CD4-positive, alpha-beta T cell (primary cell): ENCODE measurements at regions not wholly inside any gene's neighbourhood (a gene's known extent, or its start where the extent isn't known, plus 50 kb on each side); places are given as distances from the start of the nearest gene placed in this dataset.

ENCODE experiments used
- ATAC-seq: fragments of 200-7000 bp; cut with Tn5 transposase; one replicate; pipeline ENCODE4 v1.10.0; 2022; ENCODE audit warnings: mild to moderate bottlenecking; ENCODE audit not compliant: poor library complexity
- CTCF ChIA-PET: fragments of 350-600 bp; sonication (Branson Sonifier 250); formaldehyde crosslinking; loops from one replicate; lab custom pipeline; 2021; ENCODE audit warnings: antibody characterized with exemption, inconsistent platforms; lab: Charles Lee
- POLR2A ChIA-PET: fragments of 350-600 bp; sonication (Branson Sonifier 250); formaldehyde crosslinking; loops from one replicate; lab custom pipeline; 2021; ENCODE audit warnings: antibody characterized with exemption, inconsistent platforms; lab: Charles Lee
- DNase-seq, 14 experiments: peaks; one replicate each; pipeline ENCODE4 v3.0.0-alpha.2; 2013 to 2020; ENCODE audit warnings: mixed read lengths in 2 of 14
- H3K27ac ChIP-seq, 2 donors: one replicate each; pipeline versions ENCODE4 v1.5.1 to v1.7.0; 2013; ENCODE audit warnings: low read length in 2 of 2, low read depth in 1 of 2, mild to moderate bottlenecking in 1 of 2
- H3K27me3 ChIP-seq, 2 experiments: 1 replicate in 1 of 2; 2 replicates in 1 of 2; pipeline versions ENCODE4 v1.6.1 to v1.7.0; 2013; ENCODE audit warnings: low read length in 2 of 2, control low read depth in 1 of 2, mild to moderate bottlenecking in 1 of 2, moderate library complexity in 1 of 2; ENCODE audit not compliant: insufficient read depth in 2 of 2, control insufficient read depth in 1 of 2
- H3K36me3 ChIP-seq: one replicate; pipeline ENCODE4 v1.6.1; 2013; ENCODE audit warnings: low read length, control low read depth; ENCODE audit not compliant: insufficient read depth
- H3K4me1 ChIP-seq: one replicate; pipeline ENCODE4 v1.6.1; 2013; ENCODE audit warnings: low read length, control low read depth; ENCODE audit not compliant: insufficient read depth
- H3K4me3 ChIP-seq: one replicate; pipeline ENCODE4 v1.5.1; 2013; ENCODE audit warnings: mild to moderate bottlenecking, low read length, moderate library complexity
- H3K9me3 ChIP-seq, 2 experiments: 1 replicate in 1 of 2; 2 replicates in 1 of 2; pipeline versions ENCODE4 v1.6.1 to v1.7.0; 2013; ENCODE audit warnings: low read length in 2 of 2, mild to moderate bottlenecking in 2 of 2, control low read depth in 1 of 2, moderate library complexity in 1 of 2; ENCODE audit not compliant: control insufficient read depth in 1 of 2, insufficient read depth in 1 of 2
- H3K27ac Mint-ChIP-seq: one replicate; pipeline ENCODE4 v1.8.0; 2020; ENCODE audit warnings: mixed read lengths
- H3K27me3 Mint-ChIP-seq: one replicate; pipeline ENCODE4 v1.8.0; 2021; ENCODE audit warnings: mixed read lengths
- H3K36me3 Mint-ChIP-seq: one replicate; pipeline ENCODE4 v1.8.0; 2021; ENCODE audit warnings: low read depth, mixed read lengths
- H3K4me1 Mint-ChIP-seq: one replicate; pipeline ENCODE4 v1.8.0; 2021; ENCODE audit warnings: low read depth, mixed read lengths
- H3K4me3 Mint-ChIP-seq: one replicate; pipeline ENCODE4 v1.8.0; 2020; ENCODE audit warnings: mild to moderate bottlenecking, mixed read lengths
- H3K9me3 Mint-ChIP-seq: one replicate; pipeline ENCODE4 v1.8.0; 2020; ENCODE audit warnings: mixed read lengths
- intact Hi-C, 2 experiments: fragments of 100-400 bp; cut with DNase I in 1 of 2; cut with micrococcal nuclease in 1 of 2; formaldehyde crosslinking; loops; one replicate each; pipeline versions ENCODE4 v1.15.1 to v1.9.0; 2023 to 2025; cut with DNase I, micrococcal nuclease
- TF ChIP-seq, protein P1 (sequence below): fragments of 200-600 bp; IDR thresholded peaks from one replicate; pipeline ENCODE4 v1.8.0; 2022; ENCODE audit warnings: antibody characterized with exemption, mild to moderate bottlenecking

DNA sequence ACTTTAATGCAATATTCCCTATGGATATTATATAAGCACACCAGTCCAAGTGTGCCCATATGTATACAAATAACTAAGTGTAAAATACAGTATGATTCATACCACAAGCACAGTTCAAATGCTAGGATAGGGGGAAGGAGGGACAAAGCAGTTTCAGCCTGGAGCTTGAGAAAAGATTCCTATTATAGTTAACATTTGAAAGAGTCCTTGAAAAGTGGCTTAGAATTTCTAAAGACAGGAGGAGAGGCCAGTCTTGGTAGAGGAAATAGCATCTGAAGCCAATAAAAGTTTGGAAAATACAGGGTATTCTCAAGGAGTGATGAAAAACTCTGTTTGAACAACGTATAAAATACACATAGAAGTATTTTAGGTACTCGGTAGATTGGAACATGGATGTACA, 173.4 kb upstream of the CWC22 start:
- ChIA-PET CTCF (no interaction called here), POLR2A (no interaction called here)
- intact Hi-C loops = no loop called here
- no peaks in the 10 kb centered on the region for H3K36me3 ChIP-seq
- no peaks in the 10 kb centered on the region for H3K27me3 ChIP-seq
- H3K4me1 ChIP-seq = no peaks in the 10 kb centered on the region
- H3K9me3 ChIP-seq = no peaks in the 10 kb centered on the region
- no peak overlapping the region for H3K4me3 Mint-ChIP-seq
- TF ChIP-seq, protein P1, sequence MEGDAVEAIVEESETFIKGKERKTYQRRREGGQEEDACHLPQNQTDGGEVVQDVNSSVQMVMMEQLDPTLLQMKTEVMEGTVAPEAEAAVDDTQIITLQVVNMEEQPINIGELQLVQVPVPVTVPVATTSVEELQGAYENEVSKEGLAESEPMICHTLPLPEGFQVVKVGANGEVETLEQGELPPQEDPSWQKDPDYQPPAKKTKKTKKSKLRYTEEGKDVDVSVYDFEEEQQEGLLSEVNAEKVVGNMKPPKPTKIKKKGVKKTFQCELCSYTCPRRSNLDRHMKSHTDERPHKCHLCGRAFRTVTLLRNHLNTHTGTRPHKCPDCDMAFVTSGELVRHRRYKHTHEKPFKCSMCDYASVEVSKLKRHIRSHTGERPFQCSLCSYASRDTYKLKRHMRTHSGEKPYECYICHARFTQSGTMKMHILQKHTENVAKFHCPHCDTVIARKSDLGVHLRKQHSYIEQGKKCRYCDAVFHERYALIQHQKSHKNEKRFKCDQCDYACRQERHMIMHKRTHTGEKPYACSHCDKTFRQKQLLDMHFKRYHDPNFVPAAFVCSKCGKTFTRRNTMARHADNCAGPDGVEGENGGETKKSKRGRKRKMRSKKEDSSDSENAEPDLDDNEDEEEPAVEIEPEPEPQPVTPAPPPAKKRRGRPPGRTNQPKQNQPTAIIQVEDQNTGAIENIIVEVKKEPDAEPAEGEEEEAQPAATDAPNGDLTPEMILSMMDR = no peak
- no peak overlapping the region for H3K4me3 ChIP-seq
- H3K27me3 Mint-ChIP-seq = peaks cover 6% of the 10 kb centered on the region
- DNase-seq (no peak), ATAC-seq (no peak)
- H3K36me3 Mint-ChIP-seq = no peaks in the 10 kb centered on the region
- no peaks in the 10 kb centered on the region for H3K9me3 Mint-ChIP-seq
- H3K27ac Mint-ChIP-seq = no peak overlapping the region
- H3K27ac ChIP-seq = no peak overlapping the region
- no peaks in the 10 kb centered on the region for H3K4me1 Mint-ChIP-seq

DNA sequence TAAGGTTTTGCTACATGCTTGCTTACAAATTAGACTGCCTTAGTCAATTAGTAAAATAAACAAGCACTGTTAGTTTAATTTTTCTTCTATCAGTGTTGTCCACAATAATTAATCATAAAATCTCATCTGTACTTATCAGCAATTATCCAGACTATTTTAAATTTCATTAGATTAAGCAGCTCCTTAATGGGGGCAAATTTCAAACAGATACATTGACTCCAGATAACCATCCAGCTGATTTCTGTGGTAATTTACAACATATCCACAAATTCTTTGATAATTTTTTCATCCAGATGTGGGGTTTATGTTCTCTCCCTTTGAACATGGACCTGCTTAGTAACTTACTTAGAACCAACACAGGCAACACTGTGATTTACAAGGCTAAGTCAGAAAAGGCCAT, 170.4 kb upstream of the CWC22 start:
- Histone ChIP-seq H3K27me3 (no peaks in the 10 kb centered on the region), H3K4me3 (no peak overlapping the region), H3K36me3 (no peaks in the 10 kb centered on the region), H3K9me3 (no peaks in the 10 kb centered on the region), H3K27ac (no peak overlapping the region), H3K4me1 (no peaks in the 10 kb centered on the region)
- intact Hi-C loops = no loop called here
- Mint-ChIP-seq H3K4me3 (no peak overlapping the region), H3K4me1 (no peaks in the 10 kb centered on the region), H3K9me3 (no peaks in the 10 kb centered on the region), H3K27ac (no peak overlapping the region), H3K27me3 (peaks cover 4% of the 10 kb centered on the region), H3K36me3 (no peaks in the 10 kb centered on the region)
- DNase-seq = no peak
- CTCF ChIA-PET = no interaction called here
- POLR2A ChIA-PET = no interaction called here
- TF ChIP-seq, protein P1 = no peak
- no peak for ATAC-seq

DNA sequence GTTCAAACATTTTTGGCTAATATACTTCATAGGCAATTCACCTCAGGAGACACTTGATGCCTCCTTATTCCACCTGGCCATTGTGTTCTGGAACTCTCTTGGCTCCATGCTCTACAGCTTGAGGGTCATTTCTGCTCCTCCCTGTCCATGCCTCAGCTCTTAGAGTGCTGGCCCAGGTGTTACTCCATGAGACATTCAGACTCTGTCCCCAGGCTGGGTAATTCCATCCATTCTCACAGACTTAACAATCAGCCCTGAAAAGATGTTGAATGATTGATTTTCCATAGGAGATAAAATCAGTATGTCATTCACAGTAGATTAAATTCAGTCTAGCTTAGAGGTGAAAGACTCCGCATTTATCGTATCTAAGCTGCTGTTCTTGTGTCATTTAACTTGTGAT, 168.6 kb upstream of the CWC22 start:
- peaks cover 1% of the 10 kb centered on the region for H3K27me3 Mint-ChIP-seq
- no peaks in the 10 kb centered on the region for H3K4me1 Mint-ChIP-seq
- Histone ChIP-seq H3K4me3 (no peak overlapping the region), H3K27ac (no peak overlapping the region), H3K9me3 (no peaks in the 10 kb centered on the region), H3K27me3 (no peaks in the 10 kb centered on the region), H3K4me1 (no peaks in the 10 kb centered on the region), H3K36me3 (no peaks in the 10 kb centered on the region)
- TF ChIP-seq, protein P1 = no peak
- POLR2A ChIA-PET = no interaction called here
- no peak for DNase-seq
- no peak overlapping the region for H3K27ac Mint-ChIP-seq
- no peak for ATAC-seq
- no peaks in the 10 kb centered on the region for H3K9me3 Mint-ChIP-seq
- CTCF ChIA-PET = no interaction called here
- intact Hi-C loops = no loop called here
- H3K36me3 Mint-ChIP-seq = no peaks in the 10 kb centered on the region
- H3K4me3 Mint-ChIP-seq = no peak overlapping the region
